GM12878 (cell line): ENCODE measurements at regions not wholly inside any gene's neighbourhood (a gene's known extent, or its start where the extent isn't known, plus 50 kb on each side); places are given as distances from the start of the nearest gene placed in this dataset.

Experiments
- BHLHE40 ChIP-seq, 2 experiments: fragments of 450-650 bp in 1 of 2; IDR thresholded peaks; 2 replicates each; pipeline ENCODE4 v1.6.1; 2011 to 2017; ENCODE audit warnings: low read depth in 2 of 2, borderline replicate concordance in 1 of 2, improper control_type of control experiment in 1 of 2, low read length in 1 of 2, mild to moderate bottlenecking in 1 of 2
- CEBPZ ChIP-seq: fragments of 150-350 bp; IDR thresholded peaks from 2 replicates; pipeline ENCODE4 v1.6.1; 2016; ENCODE audit warnings: low read depth, low read length
- CTCF ChIP-seq, 3 experiments: IDR thresholded peaks in 2 of 3; conservative IDR thresholded peaks in 1 of 3; 2 replicates each; pipeline ENCODE4 v1.5.1; 2011; ENCODE audit warnings: low read depth in 3 of 3, low read length in 3 of 3, mild to moderate bottlenecking in 3 of 3, control low read depth in 2 of 3, moderate library complexity in 2 of 3, inconsistent platforms in 1 of 3, mixed read lengths in 1 of 3; ENCODE audit not compliant: control insufficient read depth in 2 of 3, insufficient read depth in 1 of 3; ENCODE audit errors: extremely low read depth in 1 of 3
- IRF3 ChIP-seq: fragments of 450-650 bp; IDR thresholded peaks from 2 replicates; pipeline ENCODE4 v1.6.1; 2014; ENCODE audit warnings: mild to moderate bottlenecking
- PAX5 ChIP-seq: IDR thresholded peaks from 2 replicates; pipeline ENCODE4 v1.6.1; 2011; ENCODE audit warnings: low read depth, low read length, borderline replicate concordance

- no peak for TF ChIP-seq CTCF (IDR thresholded peaks at IDR 0.05 in 2 of 3, conservative IDR thresholded peaks at IDR 0.05 in 1 of 3; ENCODE audit: control insufficient read depth in 2 of 3, extremely low read depth in 1 of 3, insufficient read depth in 1 of 3, low read depth in 3 of 3, low read length in 3 of 3)
- no peak for TF ChIP-seq PAX5
- no peak for TF ChIP-seq IRF3
- TF ChIP-seq CEBPZ, result no peak
- TF ChIP-seq BHLHE40 (IDR thresholded peaks at IDR 0.05; ENCODE audit: borderline replicate concordance in 1 of 2, low read depth in 2 of 2, low read length in 1 of 2), result no peak
Measured at GRCh38 chr5:72562717-72563116, 55.5 kb upstream of the ZNF366 start (continued).
